Renal cortical epithelial cell (primary cell): ENCODE measurements at regions not wholly inside any gene's neighbourhood (a gene's known extent, or its start where the extent isn't known, plus 50 kb on each side); places are given as distances from the start of the nearest gene placed in this dataset.

Experiments used
- DNase-seq: peaks from one replicate; pipeline ENCODE4 v3.0.0-alpha.2; 2011; ENCODE audit warnings: low read depth

- DNase-seq = no peak
Measured at GRCh38 chr1:239792157-239792556, 299.5 kb upstream of the FMN2 start.

- DNase-seq = no peak
Measured at GRCh38 chr1:239795304-239795703, 296.4 kb upstream of the FMN2 start.

GRCh38 chr1:239799617-239800016 is 292.1 kb upstream of the FMN2 start:
- no peak for DNase-seq

- DNase-seq = no peak
Measured at GRCh38 chr1:239800861-239801260, 290.8 kb upstream of the FMN2 start.

GRCh38 chr1:239802275-239802674 is 289.4 kb upstream of the FMN2 start:
- no peak for DNase-seq

GRCh38 chr1:239803781-239804180 is 287.9 kb upstream of the FMN2 start:
- DNase-seq = no peak

- DNase-seq = no peak
Measured at GRCh38 chr1:239804266-239804665, 287.4 kb upstream of the FMN2 start.

- DNase-seq = no peak
Measured at GRCh38 chr1:239805042-239805441, 286.6 kb upstream of the FMN2 start.

- no peak for DNase-seq
Measured at GRCh38 chr1:239805851-239806772, 285.6 kb upstream of the FMN2 start.

- DNase-seq = no peak
Measured at GRCh38 chr1:239806897-239807296, 284.8 kb upstream of the FMN2 start.

GRCh38 chr1:239807361-239807760 is 284.3 kb upstream of the FMN2 start:
- DNase-seq = no peak

GRCh38 chr1:239810061-239810481 is 281.6 kb upstream of the FMN2 start:
- no peak for DNase-seq

GRCh38 chr1:239811211-239811885 is 280.3 kb upstream of the FMN2 start:
- DNase-seq = no peak

- DNase-seq = no peak
Measured at GRCh38 chr1:239812580-239812979, 279.1 kb upstream of the FMN2 start.

GRCh38 chr1:239814306-239814881 is 277.3 kb upstream of the FMN2 start:
- DNase-seq = peak; percentile 94

- no peak for DNase-seq
Measured at GRCh38 chr1:239815074-239815473, 276.6 kb upstream of the FMN2 start.

GRCh38 chr1:239816081-239816782 is 275.5 kb upstream of the FMN2 start:
- peak; percentile 91 for DNase-seq

- no peak for DNase-seq
Measured at GRCh38 chr1:239817276-239817675, 274.4 kb upstream of the FMN2 start.

GRCh38 chr1:239817801-239818200 is 273.9 kb upstream of the FMN2 start:
- DNase-seq = no peak

GRCh38 chr1:239819096-239819495 is 272.6 kb upstream of the FMN2 start:
- DNase-seq = no peak

- no peak for DNase-seq
Measured at GRCh38 chr1:239819756-239820250, 271.9 kb upstream of the FMN2 start.

GRCh38 chr1:239823852-239824251 is 267.8 kb upstream of the FMN2 start:
- DNase-seq = no peak
